ENCODE measurements at regions not wholly inside any gene's neighbourhood (a gene's known extent, or its start where the extent isn't known, plus 50 kb on each side); places are given as distances from the start of the nearest gene placed in this dataset.

- Histone ChIP-seq H3K4me1 (ENCODE audit: control insufficient read depth, low read depth, low read length) (no peaks in the 10 kb centered on the region), H3K4me3 (ENCODE audit: low read length) (no peak overlapping the region), H3K36me3 (ENCODE audit: control insufficient read depth, low read depth, low read length) (no peaks in the 10 kb centered on the region), H3K9ac (ENCODE audit: low read length) (no peak overlapping the region), H3K27me3 (ENCODE audit: control insufficient read depth, insufficient read depth, low read length) (no peaks in the 10 kb centered on the region), H3K27ac (ENCODE audit: low read length) (no peak overlapping the region), H3K9me3 (ENCODE audit: control insufficient read depth, low read depth, low read length) (no peaks in the 10 kb centered on the region)
Observed at GRCh38 chr2:226618544-226618874, 181.1 kb downstream of the IRS1 start.

- Histone ChIP-seq H3K27me3 (ENCODE audit: control insufficient read depth, insufficient read depth, low read length) (no peaks in the 10 kb centered on the region), H3K27ac (ENCODE audit: low read length) (no peak overlapping the region), H3K9me3 (ENCODE audit: control insufficient read depth, low read depth, low read length) (no peaks in the 10 kb centered on the region), H3K36me3 (ENCODE audit: control insufficient read depth, low read depth, low read length) (no peaks in the 10 kb centered on the region), H3K9ac (ENCODE audit: low read length) (no peak overlapping the region), H3K4me1 (ENCODE audit: control insufficient read depth, low read depth, low read length) (no peaks in the 10 kb centered on the region), H3K4me3 (ENCODE audit: low read length) (no peak overlapping the region)
Observed at GRCh38 chr2:226615891-226616290, 183.7 kb downstream of the IRS1 start.

- no peak overlapping the region for H3K9ac ChIP-seq (ENCODE audit: low read length)
Observed at GRCh38 chr2:226611944-226612318, 187.7 kb downstream of the IRS1 start.

GRCh38 chr2:226611196-226611943 lies 188.2 kb downstream of the IRS1 start:
- Histone ChIP-seq H3K27ac (ENCODE audit: low read length) (no peak overlapping the region), H3K9ac (ENCODE audit: low read length) (no peak overlapping the region), H3K4me1 (ENCODE audit: control insufficient read depth, low read depth, low read length) (no peaks in the 10 kb centered on the region), H3K9me3 (ENCODE audit: control insufficient read depth, low read depth, low read length) (no peaks in the 10 kb centered on the region), H3K27me3 (ENCODE audit: control insufficient read depth, insufficient read depth, low read length) (no peaks in the 10 kb centered on the region), H3K36me3 (ENCODE audit: control insufficient read depth, low read depth, low read length) (no peaks in the 10 kb centered on the region), H3K4me3 (ENCODE audit: low read length) (no peak overlapping the region)

More at GRCh38 chr2:226611944-226612318, 187.7 kb downstream of the IRS1 start:
- Histone ChIP-seq H3K36me3 (ENCODE audit: control insufficient read depth, low read depth, low read length) (no peaks in the 10 kb centered on the region), H3K9me3 (ENCODE audit: control insufficient read depth, low read depth, low read length) (no peaks in the 10 kb centered on the region), H3K4me3 (ENCODE audit: low read length) (no peak overlapping the region), H3K27ac (ENCODE audit: low read length) (no peak overlapping the region), H3K27me3 (ENCODE audit: control insufficient read depth, insufficient read depth, low read length) (no peaks in the 10 kb centered on the region), H3K4me1 (ENCODE audit: control insufficient read depth, low read depth, low read length) (no peaks in the 10 kb centered on the region)

- Histone ChIP-seq H3K4me3 (ENCODE audit: low read length) (no peak overlapping the region), H3K9ac (ENCODE audit: low read length) (no peak overlapping the region), H3K27ac (ENCODE audit: low read length) (no peak overlapping the region)
Observed at GRCh38 chr2:226609366-226609765, 190.3 kb downstream of the IRS1 start.

GRCh38 chr2:226608451-226608850 lies 191.2 kb downstream of the IRS1 start:
- H3K4me1 ChIP-seq (ENCODE audit: control insufficient read depth, low read depth, low read length): no peaks in the 10 kb centered on the region
- no peak overlapping the region for H3K9ac ChIP-seq (ENCODE audit: low read length)
- H3K4me3 ChIP-seq (ENCODE audit: low read length): no peak overlapping the region
- H3K27me3 ChIP-seq (ENCODE audit: control insufficient read depth, insufficient read depth, low read length): no peaks in the 10 kb centered on the region
- no peaks in the 10 kb centered on the region for H3K9me3 ChIP-seq (ENCODE audit: control insufficient read depth, low read depth, low read length)
- no peaks in the 10 kb centered on the region for H3K36me3 ChIP-seq (ENCODE audit: control insufficient read depth, low read depth, low read length)
- H3K27ac ChIP-seq (ENCODE audit: low read length): no peak overlapping the region

More at GRCh38 chr2:226609366-226609765, 190.3 kb downstream of the IRS1 start:
- no peaks in the 10 kb centered on the region for H3K27me3 ChIP-seq (ENCODE audit: control insufficient read depth, insufficient read depth, low read length)
- H3K36me3 ChIP-seq (ENCODE audit: control insufficient read depth, low read depth, low read length): no peaks in the 10 kb centered on the region
- H3K4me1 ChIP-seq (ENCODE audit: control insufficient read depth, low read depth, low read length): no peaks in the 10 kb centered on the region
- no peaks in the 10 kb centered on the region for H3K9me3 ChIP-seq (ENCODE audit: control insufficient read depth, low read depth, low read length)

- H3K27me3 ChIP-seq (ENCODE audit: control insufficient read depth, insufficient read depth, low read length): no peaks in the 10 kb centered on the region
- H3K4me3 ChIP-seq (ENCODE audit: low read length): no peak overlapping the region
- no peaks in the 10 kb centered on the region for H3K9me3 ChIP-seq (ENCODE audit: control insufficient read depth, low read depth, low read length)
- no peaks in the 10 kb centered on the region for H3K4me1 ChIP-seq (ENCODE audit: control insufficient read depth, low read depth, low read length)
- no peaks in the 10 kb centered on the region for H3K36me3 ChIP-seq (ENCODE audit: control insufficient read depth, low read depth, low read length)
- no peak overlapping the region for H3K9ac ChIP-seq (ENCODE audit: low read length)
- H3K27ac ChIP-seq (ENCODE audit: low read length): no peak overlapping the region
Observed at GRCh38 chr2:226607379-226607778, 192.2 kb downstream of the IRS1 start.

- no peak overlapping the region for H3K4me3 ChIP-seq (ENCODE audit: low read length)
- H3K9ac ChIP-seq (ENCODE audit: low read length): no peak overlapping the region
- H3K9me3 ChIP-seq (ENCODE audit: control insufficient read depth, low read depth, low read length): no peaks in the 10 kb centered on the region
- no peaks in the 10 kb centered on the region for H3K27me3 ChIP-seq (ENCODE audit: control insufficient read depth, insufficient read depth, low read length)
- no peaks in the 10 kb centered on the region for H3K36me3 ChIP-seq (ENCODE audit: control insufficient read depth, low read depth, low read length)
- no peaks in the 10 kb centered on the region for H3K4me1 ChIP-seq (ENCODE audit: control insufficient read depth, low read depth, low read length)
- no peak overlapping the region for H3K27ac ChIP-seq (ENCODE audit: low read length)
Observed at GRCh38 chr2:226605642-226606041, 194.0 kb downstream of the IRS1 start.

GRCh38 chr2:226603606-226604005 lies 196.0 kb downstream of the IRS1 start:
- H3K4me3 ChIP-seq (ENCODE audit: low read length): no peak overlapping the region
- no peak overlapping the region for H3K9ac ChIP-seq (ENCODE audit: low read length)
- no peaks in the 10 kb centered on the region for H3K4me1 ChIP-seq (ENCODE audit: control insufficient read depth, low read depth, low read length)
- H3K27ac ChIP-seq (ENCODE audit: low read length): no peak overlapping the region
- no peaks in the 10 kb centered on the region for H3K27me3 ChIP-seq (ENCODE audit: control insufficient read depth, insufficient read depth, low read length)
- H3K36me3 ChIP-seq (ENCODE audit: control insufficient read depth, low read depth, low read length): no peaks in the 10 kb centered on the region
- no peaks in the 10 kb centered on the region for H3K9me3 ChIP-seq (ENCODE audit: control insufficient read depth, low read depth, low read length)

GRCh38 chr2:226601881-226602662 lies 197.5 kb downstream of the IRS1 start:
- Histone ChIP-seq H3K27ac (ENCODE audit: low read length) (no peak overlapping the region), H3K36me3 (ENCODE audit: control insufficient read depth, low read depth, low read length) (no peaks in the 10 kb centered on the region), H3K9ac (ENCODE audit: low read length) (no peak overlapping the region), H3K27me3 (ENCODE audit: control insufficient read depth, insufficient read depth, low read length) (no peaks in the 10 kb centered on the region), H3K4me1 (ENCODE audit: control insufficient read depth, low read depth, low read length) (no peaks in the 10 kb centered on the region), H3K4me3 (ENCODE audit: low read length) (no peak overlapping the region), H3K9me3 (ENCODE audit: control insufficient read depth, low read depth, low read length) (no peaks in the 10 kb centered on the region)

- Histone ChIP-seq H3K4me1 (ENCODE audit: control insufficient read depth, low read depth, low read length) (no peaks in the 10 kb centered on the region), H3K27me3 (ENCODE audit: control insufficient read depth, insufficient read depth, low read length) (no peaks in the 10 kb centered on the region), H3K36me3 (ENCODE audit: control insufficient read depth, low read depth, low read length) (no peaks in the 10 kb centered on the region), H3K27ac (ENCODE audit: low read length) (no peak overlapping the region), H3K4me3 (ENCODE audit: low read length) (no peak overlapping the region), H3K9ac (ENCODE audit: low read length) (no peak overlapping the region), H3K9me3 (ENCODE audit: control insufficient read depth, low read depth, low read length) (no peaks in the 10 kb centered on the region)
Observed at GRCh38 chr2:226600802-226601201, 198.8 kb downstream of the IRS1 start.

GRCh38 chr2:226600184-226600583 lies 199.4 kb downstream of the IRS1 start:
- Histone ChIP-seq H3K36me3 (ENCODE audit: control insufficient read depth, low read depth, low read length) (no peaks in the 10 kb centered on the region), H3K9me3 (ENCODE audit: control insufficient read depth, low read depth, low read length) (no peaks in the 10 kb centered on the region), H3K4me1 (ENCODE audit: control insufficient read depth, low read depth, low read length) (no peaks in the 10 kb centered on the region), H3K27me3 (ENCODE audit: control insufficient read depth, insufficient read depth, low read length) (no peaks in the 10 kb centered on the region), H3K4me3 (ENCODE audit: low read length) (no peak overlapping the region), H3K27ac (ENCODE audit: low read length) (no peak overlapping the region), H3K9ac (ENCODE audit: low read length) (no peak overlapping the region)
